NB4 (cell line): ENCODE measurements at regions not wholly inside any gene's neighbourhood (a gene's known extent, or its start where the extent isn't known, plus 50 kb on each side); places are given as distances from the start of the nearest gene placed in this dataset.

Source experiments
- CTCF ChIP-seq: IDR thresholded peaks from one replicate; pipeline ENCODE4 v1.5.1; 2012; ENCODE audit warnings: low read depth, low read length
- MAX ChIP-seq: IDR thresholded peaks from 2 replicates; pipeline ENCODE4 v1.6.1; 2011; ENCODE audit warnings: low read depth, low read length
- POLR2A ChIP-seq: IDR thresholded peaks from 2 replicates; pipeline ENCODE4 v1.6.1; 2011; ENCODE audit warnings: mild to moderate bottlenecking; ENCODE audit not compliant: insufficient read length; ENCODE audit errors: extremely low read depth

- TF ChIP-seq POLR2A (no peak), CTCF (no peak), MAX (no peak)
Observed at GRCh38 chr2:15817748-15818147, 122.6 kb upstream of the MYCN start.
